B cell (primary cell): ENCODE measurements at regions not wholly inside any gene's neighbourhood (a gene's known extent, or its start where the extent isn't known, plus 50 kb on each side); places are given as distances from the start of the nearest gene placed in this dataset.

ENCODE experiments used
- ATAC-seq: fragments of 200-7000 bp; cut with Tn5 transposase; one replicate; pipeline ENCODE4 v1.10.0; 2021; ENCODE audit warnings: low read depth, mild to moderate bottlenecking, moderate number of reproducible peaks, moderate library complexity
- CTCF ChIA-PET: fragments of 350-600 bp; sonication (Branson Sonifier 250); formaldehyde crosslinking; loops from one replicate; lab custom pipeline; 2021; ENCODE audit warnings: antibody characterized with exemption, inconsistent platforms; lab: Charles Lee
- POLR2A ChIA-PET: fragments of 350-600 bp; sonication (Branson Sonifier 250); formaldehyde crosslinking; loops from one replicate; lab custom pipeline; 2021; ENCODE audit warnings: antibody characterized with exemption; lab: Charles Lee
- DNase-seq: peaks from one replicate; pipeline ENCODE4 v3.0.0; 2013
- H2AFZ ChIP-seq: 2 replicates; pipeline ENCODE4 v1.6.1; 2012; ENCODE audit warnings: mild to moderate bottlenecking, low read depth, low read length; ENCODE audit not compliant: insufficient read depth, poor library complexity, severe bottlenecking
- H3K27ac ChIP-seq, 2 donors: 1 replicate in 1 of 2; 2 replicates in 1 of 2; pipeline ENCODE4 v1.5.1; 2012 to 2013; ENCODE audit warnings: low read length in 2 of 2, mild to moderate bottlenecking in 2 of 2, moderate library complexity in 1 of 2
- H3K27me3 ChIP-seq, 4 experiments: fragments of 200-600 bp in 1 of 4; sonication (generic) in 1 of 4; replicated peaks in 1 of 4; 1 replicate in 2 of 4; 2 replicates in 2 of 4; pipeline versions ENCODE4 v1.6.1 to v1.7.0; 2013 to 2016; ENCODE audit warnings: low read length in 3 of 4, mild to moderate bottlenecking in 2 of 4, mixed read lengths in 1 of 4, moderate library complexity in 1 of 4; ENCODE audit not compliant: insufficient read depth in 4 of 4, control insufficient read depth in 3 of 4; ENCODE audit errors: control extremely low read depth in 1 of 4
- H3K36me3 ChIP-seq, 2 experiments: replicated peaks in 1 of 2; 1 replicate in 1 of 2; 2 replicates in 1 of 2; pipeline versions ENCODE4 v1.6.1 to v1.7.1; 2013; ENCODE audit warnings: low read length in 1 of 2; ENCODE audit not compliant: insufficient read depth in 2 of 2, control insufficient read depth in 1 of 2; ENCODE audit errors: control extremely low read depth in 1 of 2, extremely low read depth in 1 of 2
- H3K4me1 ChIP-seq, 2 donors: fragments of 200-600 bp in 1 of 2; sonication (generic) in 1 of 2; 1 replicate in 1 of 2; 2 replicates in 1 of 2; pipeline versions ENCODE4 v1.5.1 to v1.6.1; 2013 to 2017; ENCODE audit warnings: low read length in 2 of 2; ENCODE audit not compliant: control insufficient read depth in 2 of 2, insufficient read depth in 2 of 2
- H3K4me2 ChIP-seq: replicated peaks from 2 replicates; pipeline ENCODE3; 2012; ENCODE audit warnings: mild to moderate bottlenecking, low read depth, low read length; ENCODE audit not compliant: poor library complexity, severe bottlenecking
- H3K4me3 ChIP-seq, 5 experiments: fragments of 200-600 bp in 1 of 5; sonication (generic) in 1 of 5; 1 replicate in 3 of 5; 2 replicates in 2 of 5; pipeline versions ENCODE4 v1.5.1 to v1.7.0; 2011 to 2016; ENCODE audit warnings: low read length in 4 of 5, mild to moderate bottlenecking in 4 of 5, low read depth in 2 of 5, control low read depth in 1 of 5, moderate library complexity in 1 of 5; ENCODE audit not compliant: insufficient read depth in 1 of 5; ENCODE audit errors: control extremely low read depth in 1 of 5, extremely low read depth in 1 of 5
- H3K79me2 ChIP-seq: fragments of 200-600 bp; sonication (generic); one replicate; pipeline ENCODE4 v1.6.0; 2016; ENCODE audit warnings: low read length; ENCODE audit not compliant: control insufficient read depth, insufficient read depth
- H3K9ac ChIP-seq: fragments of 200-600 bp; sonication (generic); 2 replicates; pipeline ENCODE4 v1.6.1; 2017; ENCODE audit warnings: mild to moderate bottlenecking, low read length, moderate library complexity
- H3K9me3 ChIP-seq, 3 donors: one replicate each; pipeline versions ENCODE4 v1.6.1 to v1.7.1; 2013; ENCODE audit warnings: low read length in 2 of 3; ENCODE audit not compliant: control insufficient read depth in 2 of 3, insufficient read depth in 1 of 3; ENCODE audit errors: control extremely low read depth in 1 of 3
- H4K20me1 ChIP-seq: 2 replicates; pipeline ENCODE4 v1.6.0; 2012; ENCODE audit warnings: mild to moderate bottlenecking, low read length; ENCODE audit not compliant: insufficient read depth, control insufficient read depth, poor library complexity, severe bottlenecking
- H3K27ac Mint-ChIP-seq: one replicate; pipeline ENCODE4 v1.8.0; 2021; ENCODE audit warnings: mixed read lengths
- H3K27me3 Mint-ChIP-seq: one replicate; pipeline ENCODE4 v1.8.0; 2021; ENCODE audit warnings: mixed read lengths
- H3K4me1 Mint-ChIP-seq: one replicate; pipeline ENCODE4 v1.8.0; 2021; ENCODE audit warnings: mixed read lengths
- H3K4me3 Mint-ChIP-seq: one replicate; pipeline ENCODE4 v1.8.0; 2021; ENCODE audit warnings: mixed read lengths
- H3K9me3 Mint-ChIP-seq: one replicate; pipeline ENCODE4 v1.8.0; 2022; ENCODE audit warnings: mixed read lengths; ENCODE audit not compliant: insufficient read depth
- EZH2 ChIP-seq: IDR thresholded peaks from 2 replicates; pipeline ENCODE4 v1.6.1; 2012; ENCODE audit warnings: borderline replicate concordance, low read depth, mild to moderate bottlenecking, moderate library complexity, low read length; ENCODE audit not compliant: insufficient read depth, poor library complexity, severe bottlenecking
- WGBS: methylation state at CpG from one replicate; pipeline ENCODE4 v1.1.5; 2013; ENCODE audit warnings: missing lambda C conversion rate; ENCODE audit not compliant: insufficient coverage; 5-methylcytosine and 5-hydroxymethylcytosine counted together
- intact Hi-C: fragments of 100-400 bp; cut with micrococcal nuclease; formaldehyde crosslinking; loops from one replicate; pipeline ENCODE4 v1.10.0; 2022
- TF ChIP-seq, protein P1 (sequence below): fragments of 200-600 bp; IDR thresholded peaks from one replicate; pipeline ENCODE4 v1.8.0; 2022; ENCODE audit warnings: antibody characterized with exemption, mild to moderate bottlenecking

DNA sequence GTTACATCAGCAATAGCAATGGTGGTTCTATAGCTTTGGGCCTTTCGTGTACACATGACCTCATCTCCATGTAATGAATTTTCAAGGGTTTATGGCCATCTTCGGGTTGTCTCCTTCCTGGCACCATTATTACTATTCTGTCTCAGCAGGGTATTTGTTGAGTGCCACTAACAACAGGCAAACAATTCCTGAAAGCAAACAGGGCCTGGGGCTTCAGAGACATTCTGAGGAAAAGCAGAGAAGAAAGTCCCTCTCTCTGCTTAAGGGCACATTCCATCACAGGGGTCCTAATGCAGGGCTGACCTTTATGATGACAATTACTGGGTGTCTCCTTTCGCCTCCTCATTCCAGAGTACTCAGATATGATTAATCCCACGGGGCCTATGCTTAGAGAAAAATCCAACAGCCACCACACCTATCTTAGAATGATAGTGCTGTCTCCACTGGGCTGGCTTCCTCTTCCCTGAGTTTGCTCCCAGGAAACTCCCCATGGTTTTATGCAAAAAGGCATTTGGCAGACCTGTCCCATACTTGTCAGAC lies 540.2 kb upstream of the ZNF462 start:
- Histone ChIP-seq H3K27ac (no peak overlapping the region), H4K20me1 (no peaks in the 10 kb centered on the region), H3K36me3 (no peaks in the 10 kb centered on the region), H3K4me1 (no peaks in the 10 kb centered on the region), H3K9me3 (peaks cover 0 to 5% (median 0%) of the 10 kb centered on the region in 3 donors), H3K4me2 (no peak overlapping the region), H2AFZ (no peak overlapping the region), H3K27me3 (no peaks in the 10 kb centered on the region), H3K4me3 (no peak overlapping the region), H3K9ac (no peak overlapping the region), H3K79me2 (no peaks in the 10 kb centered on the region)
- intact Hi-C loops, result no loop called here
- WGBS, result 82% methylated on average over 3 of the region's 4 CpGs
- DNase-seq (no peak), ATAC-seq (no peak)
- Mint-ChIP-seq H3K27me3 (no peaks in the 10 kb centered on the region), H3K27ac (no peak overlapping the region), H3K9me3 (peaks cover 4% of the 10 kb centered on the region), H3K4me1 (no peaks in the 10 kb centered on the region), H3K4me3 (no peak overlapping the region)
- ChIA-PET POLR2A (no interaction called here), CTCF (no interaction called here)
- TF ChIP-seq, protein P1, sequence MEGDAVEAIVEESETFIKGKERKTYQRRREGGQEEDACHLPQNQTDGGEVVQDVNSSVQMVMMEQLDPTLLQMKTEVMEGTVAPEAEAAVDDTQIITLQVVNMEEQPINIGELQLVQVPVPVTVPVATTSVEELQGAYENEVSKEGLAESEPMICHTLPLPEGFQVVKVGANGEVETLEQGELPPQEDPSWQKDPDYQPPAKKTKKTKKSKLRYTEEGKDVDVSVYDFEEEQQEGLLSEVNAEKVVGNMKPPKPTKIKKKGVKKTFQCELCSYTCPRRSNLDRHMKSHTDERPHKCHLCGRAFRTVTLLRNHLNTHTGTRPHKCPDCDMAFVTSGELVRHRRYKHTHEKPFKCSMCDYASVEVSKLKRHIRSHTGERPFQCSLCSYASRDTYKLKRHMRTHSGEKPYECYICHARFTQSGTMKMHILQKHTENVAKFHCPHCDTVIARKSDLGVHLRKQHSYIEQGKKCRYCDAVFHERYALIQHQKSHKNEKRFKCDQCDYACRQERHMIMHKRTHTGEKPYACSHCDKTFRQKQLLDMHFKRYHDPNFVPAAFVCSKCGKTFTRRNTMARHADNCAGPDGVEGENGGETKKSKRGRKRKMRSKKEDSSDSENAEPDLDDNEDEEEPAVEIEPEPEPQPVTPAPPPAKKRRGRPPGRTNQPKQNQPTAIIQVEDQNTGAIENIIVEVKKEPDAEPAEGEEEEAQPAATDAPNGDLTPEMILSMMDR, result no peak
- no peak for TF ChIP-seq EZH2

GRCh38 chr9:106324053-106324585 lies 538.8 kb upstream of the ZNF462 start:
- Histone ChIP-seq H3K4me1 (no peaks in the 10 kb centered on the region), H4K20me1 (no peaks in the 10 kb centered on the region), H3K27ac (no peak overlapping the region), H3K79me2 (no peaks in the 10 kb centered on the region), H3K4me2 (no peak overlapping the region), H3K9me3 (peaks cover 0 to 5% (median 0%) of the 10 kb centered on the region in 3 donors), H2AFZ (no peak overlapping the region), H3K9ac (no peak overlapping the region), H3K36me3 (no peaks in the 10 kb centered on the region), H3K4me3 (no peak overlapping the region), H3K27me3 (no peaks in the 10 kb centered on the region)
- POLR2A ChIA-PET, result no interaction called here
- no peak for ATAC-seq
- TF ChIP-seq, protein P1, result no peak
- TF ChIP-seq EZH2, result no peak
- intact Hi-C loops, result no loop called here
- Mint-ChIP-seq H3K27me3 (no peaks in the 10 kb centered on the region), H3K4me1 (no peaks in the 10 kb centered on the region), H3K27ac (no peak overlapping the region), H3K9me3 (peaks cover 4% of the 10 kb centered on the region), H3K4me3 (no peak overlapping the region)
- DNase-seq, result no peak
- CTCF ChIA-PET, result no interaction called here
- WGBS, result over 99% methylated on average over 8 of the region's 10 CpGs
